Stimulated activated CD8-positive, alpha-beta memory T cell treated with anti-CD3 and anti-CD28 coated beads, Interleukin-15, amount 100 ng/mL, for 48 hours (primary cell): ENCODE measurements at regions not wholly inside any gene's neighbourhood (a gene's known extent, or its start where the extent isn't known, plus 50 kb on each side); places are given as distances from the start of the nearest gene placed in this dataset.

ENCODE experiments used
- DNase-seq, 2 donors: peaks; one replicate each; pipeline ENCODE4 v3.0.0-alpha.2; 2020; ENCODE audit warnings: low read depth in 2 of 2

DNA sequence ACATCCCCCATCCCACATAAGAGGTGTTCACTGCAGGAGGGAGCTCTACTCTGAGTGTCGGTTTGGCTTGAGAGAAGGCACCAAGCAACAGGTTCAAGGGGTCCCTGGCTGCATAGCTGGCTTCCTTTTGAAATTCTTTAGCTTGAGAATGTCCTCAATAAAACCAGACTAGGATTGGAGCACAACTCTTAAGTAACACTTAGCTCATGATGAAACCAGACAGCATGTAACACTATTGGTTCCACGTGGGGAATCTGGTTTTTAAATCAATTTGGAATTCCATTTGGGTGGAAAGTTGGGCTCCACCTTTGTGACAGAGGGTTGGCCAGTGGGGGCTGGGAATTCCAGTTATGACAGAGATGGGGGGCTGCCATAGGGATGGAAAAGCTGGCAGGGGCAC lies 281.2 kb downstream of the TLE3 start:
- no peak for DNase-seq

DNA sequence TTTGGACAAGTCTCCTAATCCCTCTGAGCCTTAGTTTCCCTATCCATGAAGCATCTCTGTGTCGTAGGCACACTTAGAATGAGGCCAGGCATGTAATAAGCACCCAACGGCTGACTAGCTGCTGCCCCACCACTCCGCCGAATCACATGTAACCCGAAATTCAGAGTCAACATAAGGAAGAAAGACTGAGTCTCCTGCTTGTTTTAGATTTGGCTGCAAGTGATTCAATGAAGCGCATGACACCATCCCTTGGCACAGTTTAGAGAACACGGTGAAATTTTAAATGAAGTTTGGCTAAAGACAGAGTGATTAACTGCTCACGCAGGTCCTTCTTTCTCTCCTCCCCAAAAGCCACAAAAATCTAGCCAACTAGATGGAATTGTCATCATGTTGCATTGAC lies 279.2 kb downstream of the TLE3 start:
- no peak for DNase-seq

DNA sequence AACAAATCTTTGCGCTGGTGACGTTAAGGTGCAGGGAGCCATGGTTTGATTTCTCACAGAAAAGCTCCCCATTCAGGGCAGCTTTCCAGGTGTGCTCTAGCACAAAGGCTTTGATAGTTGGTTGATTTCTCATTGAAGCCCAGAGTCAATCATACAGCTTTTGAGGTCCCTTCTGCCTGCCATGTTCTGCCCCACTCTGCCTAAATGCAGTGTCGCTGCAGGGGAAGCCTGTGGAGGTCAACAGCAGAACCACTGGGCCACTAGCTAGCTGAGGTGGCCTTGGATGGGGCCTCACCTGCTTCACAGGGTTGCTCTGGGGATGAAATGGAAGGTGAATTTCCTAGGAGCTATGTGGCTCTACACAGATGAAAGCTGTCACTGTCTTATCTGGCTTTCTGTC lies 278.3 kb downstream of the TLE3 start:
- DNase-seq, result no peak

DNA sequence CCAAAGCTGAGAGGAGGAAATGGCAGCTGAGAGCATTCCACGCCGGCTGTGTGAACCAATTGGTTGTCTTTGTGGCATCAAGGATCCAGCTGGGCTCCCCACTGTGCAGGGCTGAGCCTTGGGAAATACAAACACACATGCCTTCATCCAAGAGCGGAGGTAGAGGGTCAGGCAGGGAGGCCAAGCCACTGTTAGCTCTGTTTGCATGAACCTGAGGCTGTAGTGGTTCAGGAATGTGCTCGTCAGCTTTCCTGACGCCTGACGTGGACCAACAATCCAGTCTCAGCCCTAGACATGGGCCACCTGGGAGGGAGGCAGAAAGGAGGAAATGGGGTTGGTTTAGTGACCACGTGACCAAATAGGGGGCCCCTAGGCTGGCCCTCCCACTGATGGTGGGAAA lies 276.9 kb downstream of the TLE3 start:
- DNase-seq, result no peak

GRCh38 chr15:69823223-69823907 lies 274.4 kb downstream of the TLE3 start:
- DNase-seq, result no peak

- DNase-seq, result no peak
Measured at GRCh38 chr15:69824075-69824876, 273.4 kb downstream of the TLE3 start.

DNA sequence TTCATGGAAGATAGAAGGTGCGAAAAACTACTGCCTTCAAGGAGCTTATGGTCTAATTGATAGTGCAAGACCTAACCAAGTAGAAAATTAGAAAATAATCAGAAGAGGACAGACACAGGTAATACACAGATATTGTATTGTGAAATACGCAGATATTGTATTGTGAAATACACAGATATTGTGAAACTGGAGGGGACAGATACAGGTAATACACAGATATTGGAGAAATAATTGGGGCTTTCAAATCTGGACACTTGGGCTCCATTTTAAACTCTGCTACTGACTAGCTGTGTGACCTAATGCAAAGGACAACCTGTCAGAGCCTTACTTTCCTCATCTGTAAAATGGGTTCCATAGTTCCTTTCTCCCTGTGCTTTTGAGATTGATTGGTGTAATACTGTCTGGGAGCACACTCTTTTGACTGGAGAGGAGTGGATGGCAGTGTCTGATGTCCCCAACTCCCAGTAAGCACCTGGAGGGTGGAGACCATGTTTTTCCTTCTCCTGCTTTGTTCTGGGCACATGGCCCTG lies 272.8 kb downstream of the TLE3 start:
- DNase-seq, result no peak

DNA sequence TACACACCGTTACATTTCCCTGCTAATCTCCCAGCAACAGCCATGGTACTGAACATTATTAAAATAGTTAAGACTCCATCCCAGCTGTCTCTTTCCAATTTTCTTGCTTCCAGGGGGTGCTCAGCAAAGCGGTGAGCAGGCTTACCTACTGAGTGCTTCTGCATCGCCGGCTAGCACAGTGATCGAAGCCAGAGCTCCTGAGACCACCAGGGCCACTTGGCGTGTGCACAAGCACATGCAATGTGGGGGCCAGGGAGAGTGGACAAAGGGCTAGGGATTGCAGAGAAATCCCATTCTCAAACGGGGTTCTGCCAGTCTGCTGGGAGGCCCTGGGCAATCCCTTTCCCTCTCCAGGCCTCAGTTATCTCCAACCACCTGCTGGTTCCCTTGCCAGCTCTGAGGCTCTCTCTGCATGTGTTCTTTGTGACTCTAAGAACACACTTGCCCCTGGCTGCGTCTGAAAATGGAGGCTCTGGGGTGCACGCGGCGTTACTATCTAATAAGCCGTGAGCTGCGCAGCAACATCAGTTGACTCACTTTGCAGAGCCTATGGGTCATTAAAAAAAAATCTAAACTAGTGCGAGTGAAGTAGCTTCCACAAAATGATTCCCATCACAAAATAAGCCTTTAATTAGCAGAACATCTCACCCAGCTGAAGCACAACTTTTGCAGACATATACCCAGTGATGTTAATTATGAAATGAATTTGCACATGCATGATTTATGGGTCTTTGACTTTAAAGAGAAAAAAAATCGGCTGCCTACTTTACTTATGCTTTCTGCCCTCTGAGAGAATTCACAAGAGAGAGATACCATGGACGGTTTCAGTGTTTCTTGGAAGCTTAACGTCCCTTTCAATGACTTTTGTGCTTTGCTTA lies 271.5 kb downstream of the TLE3 start:
- DNase-seq, result no peak

DNA sequence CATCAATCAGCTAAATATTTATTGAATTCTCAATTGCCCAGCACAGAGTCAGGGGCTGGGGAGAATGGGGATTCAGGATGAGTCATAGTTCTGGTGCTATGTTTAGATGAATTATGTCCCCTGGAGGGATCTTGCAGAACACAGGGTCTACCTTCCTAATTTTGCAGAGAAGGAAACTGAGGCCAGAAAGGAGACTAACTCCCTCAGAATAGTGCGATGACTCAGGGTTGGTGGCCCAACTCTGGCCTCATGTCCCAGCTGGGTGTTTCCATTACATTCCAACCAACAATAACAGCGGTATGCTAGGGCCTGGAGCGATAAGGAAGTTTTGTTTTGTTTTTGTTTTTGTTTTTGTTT lies 270.9 kb downstream of the TLE3 start:
- DNase-seq, result no peak

DNA sequence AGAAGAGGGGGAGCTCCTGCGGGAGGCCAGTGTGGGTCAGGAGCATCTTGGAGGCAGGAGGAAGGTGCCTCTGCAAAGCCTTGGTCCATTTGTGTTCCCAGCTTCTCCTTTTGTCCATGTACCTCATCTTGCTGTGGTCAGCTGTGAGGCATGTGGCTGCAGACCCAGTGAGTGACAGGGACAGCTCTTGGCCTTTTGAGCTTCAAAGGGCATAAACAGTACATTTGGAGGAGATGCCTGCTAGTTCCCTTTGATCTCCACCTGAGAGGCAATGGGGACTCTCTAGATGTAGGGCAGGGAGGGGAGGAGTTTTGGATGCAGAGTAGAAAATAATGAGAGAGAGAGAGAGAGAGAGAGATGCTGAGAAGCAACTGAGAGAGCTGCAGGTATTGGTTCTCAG lies 270.0 kb downstream of the TLE3 start:
- no peak for DNase-seq

GRCh38 chr15:69828181-69828828 lies 269.4 kb downstream of the TLE3 start:
- DNase-seq, result no peak

DNA sequence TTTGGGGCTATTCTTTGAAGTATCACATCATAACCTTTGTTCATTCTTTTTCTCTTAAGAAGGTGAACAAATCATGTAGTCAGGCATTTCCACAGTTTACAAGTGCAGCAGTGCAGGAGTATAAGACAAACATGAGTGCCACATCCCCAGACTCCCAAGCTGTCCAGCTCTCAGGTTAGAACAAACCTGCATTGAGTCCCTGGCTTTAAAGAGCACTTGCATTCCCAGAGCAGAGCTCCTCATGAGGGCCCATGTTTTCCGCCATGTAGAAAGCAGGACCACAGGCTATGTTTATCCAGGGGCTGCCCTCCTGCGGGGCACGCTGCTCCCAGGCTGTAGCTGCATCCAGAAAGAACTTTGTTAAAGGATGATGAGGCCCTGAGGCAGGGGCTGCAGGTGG lies 267.7 kb downstream of the TLE3 start:
- DNase-seq, result no peak

DNA sequence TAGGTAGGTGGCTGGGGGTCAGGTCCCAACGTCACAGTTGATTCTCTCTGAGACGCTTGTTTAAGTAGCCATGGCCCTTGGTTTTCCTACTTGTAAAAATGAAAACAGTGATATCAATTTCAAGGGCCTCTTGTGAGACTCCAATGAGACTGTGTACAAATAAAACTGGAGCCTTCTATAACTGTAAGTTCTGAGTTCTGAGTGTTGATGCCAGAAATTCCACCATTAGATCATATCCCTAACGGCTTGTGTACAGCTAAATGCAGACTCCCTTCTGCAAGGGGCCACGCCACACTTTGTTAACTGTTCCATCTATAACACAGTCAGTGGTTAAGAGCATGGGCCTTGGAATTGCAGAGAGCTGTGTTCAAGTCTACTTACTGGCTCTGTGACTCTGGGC lies 267.3 kb downstream of the TLE3 start:
- DNase-seq, result no peak

- DNase-seq, result no peak
Measured at GRCh38 chr15:69830876-69831275, 266.8 kb downstream of the TLE3 start.

- no peak for DNase-seq
Measured at GRCh38 chr15:69834267-69834666, 263.4 kb downstream of the TLE3 start.

DNA sequence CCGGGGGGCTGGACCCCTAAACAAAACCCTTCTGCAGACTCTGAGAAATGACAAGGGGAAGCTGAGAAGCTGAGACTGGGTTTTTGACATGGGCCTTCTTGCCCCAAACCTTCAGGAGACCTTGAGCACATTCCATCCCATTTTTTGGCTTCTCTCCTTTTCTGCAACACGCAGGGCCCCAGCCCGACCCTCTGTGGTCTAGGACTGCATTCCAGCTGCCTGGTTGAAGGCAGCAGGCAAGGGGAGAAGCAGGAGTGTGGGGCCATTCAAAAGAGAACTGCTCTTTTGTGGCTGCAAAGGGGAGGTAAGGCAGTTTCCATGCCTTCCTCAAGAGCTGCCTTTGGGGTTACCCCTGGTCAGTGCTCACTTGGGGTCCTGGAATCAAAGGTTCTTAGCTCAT lies 263.0 kb downstream of the TLE3 start:
- no peak for DNase-seq

DNA sequence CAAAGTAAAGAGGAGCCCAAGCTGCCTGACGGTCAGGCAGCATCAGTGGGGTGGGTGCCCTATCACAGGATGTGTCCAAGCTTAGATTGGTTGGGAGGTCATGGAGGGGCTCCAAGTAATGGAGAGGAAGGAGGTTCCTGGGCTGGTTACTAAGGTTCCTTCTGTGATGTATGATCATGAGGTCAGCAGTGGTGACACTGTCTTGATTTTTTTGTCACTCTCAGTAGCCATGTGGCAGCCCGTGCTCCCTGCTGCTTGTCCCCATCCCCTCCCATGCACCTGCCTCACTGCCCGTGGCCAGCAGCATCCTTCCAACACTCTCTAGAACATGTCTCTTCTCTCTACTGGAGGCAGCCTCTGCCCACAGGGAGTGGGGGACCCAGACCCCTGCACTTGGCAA lies 261.7 kb downstream of the TLE3 start:
- DNase-seq, result no peak

DNA sequence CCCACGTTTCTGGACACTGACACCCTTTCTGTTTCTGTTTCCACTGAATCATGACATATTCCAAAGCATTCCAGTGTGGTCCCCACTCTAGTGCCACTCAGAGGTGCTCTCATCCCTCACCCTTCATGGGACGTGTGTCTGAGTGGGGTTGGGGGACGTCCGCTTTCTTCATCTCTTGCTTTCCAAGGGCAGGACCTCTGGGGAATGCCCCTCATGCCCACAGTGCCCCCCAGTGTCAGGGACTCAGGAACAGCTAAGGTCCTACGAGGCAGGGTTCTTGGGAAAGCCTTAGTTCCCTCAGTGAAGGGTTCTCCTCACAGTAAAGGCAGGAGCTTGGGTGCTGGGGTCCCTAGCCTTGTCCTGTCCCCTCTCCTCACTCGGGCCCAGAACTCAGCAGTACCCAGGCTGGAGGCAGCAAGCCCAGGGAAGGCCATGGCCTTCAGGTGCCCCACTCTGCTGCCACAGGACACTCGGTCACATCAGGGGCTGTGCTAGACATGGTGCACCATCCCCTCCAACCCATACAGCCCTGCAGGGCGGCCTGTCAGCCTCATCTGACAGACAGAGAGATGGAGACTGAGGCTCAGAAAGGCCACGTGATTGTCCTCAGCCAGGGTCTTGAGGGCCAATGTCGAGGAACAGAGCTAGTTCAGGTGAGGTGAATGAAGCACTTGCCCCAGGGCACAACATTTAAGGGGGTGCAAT lies 261.0 kb downstream of the TLE3 start:
- DNase-seq, result no peak

- DNase-seq, result no peak
Measured at GRCh38 chr15:69838338-69838737, 259.4 kb downstream of the TLE3 start.

GRCh38 chr15:69838994-69839393 lies 258.7 kb downstream of the TLE3 start:
- no peak for DNase-seq

- no peak for DNase-seq
Measured at GRCh38 chr15:69841113-69841828, 256.4 kb downstream of the TLE3 start.
